Posterior vena cava (tissue), 2 donors: ENCODE measurements at regions not wholly inside any gene's neighbourhood (a gene's known extent, or its start where the extent isn't known, plus 50 kb on each side); places are given as distances from the start of the nearest gene placed in this dataset.

ENCODE experiments used
- DNase-seq: peaks from one replicate; pipeline ENCODE4 v3.0.0-alpha.2; 2020; ENCODE audit warnings: low spot score
- intact Hi-C, 2 donors: fragments of 100-400 bp; cut with DNase I; formaldehyde crosslinking; loops; one replicate each; pipeline versions ENCODE4 v1.14.1 to v1.14.2; 2022 to 2023
- donor health status: DM: yes; HTN: yes; CAD: no.
- donor health status: DM: yes; HTN: yes; CAD: no.

- intact Hi-C loops: loop anchor here (10.0 kb wide), 3 partner anchors 75 to 1815 kb away; no protein-coding TSS in a partner anchor
- DNase-seq: no peak
Observed at GRCh38 chr15:95409626-95410310, 920.7 kb upstream of the NR2F2 start.

GRCh38 chr15:95410757-95411156, 919.7 kb upstream of the NR2F2 start:
- intact Hi-C loops: loop anchor here (10.0 kb wide), 3 partner anchors 76 to 1816 kb away; no protein-coding TSS in a partner anchor
- no peak for DNase-seq

GRCh38 chr15:95416576-95416975, 913.9 kb upstream of the NR2F2 start:
- intact Hi-C loops: loop anchor here (10.0 kb wide), 3 partner anchors 82 to 1822 kb away; no protein-coding TSS in a partner anchor

GRCh38 chr15:95417761-95418160, 912.7 kb upstream of the NR2F2 start:
- intact Hi-C loops: loop anchor here (10.0 kb wide), 3 partner anchors 83 to 1823 kb away; no protein-coding TSS in a partner anchor
- DNase-seq: no peak

More at GRCh38 chr15:95416576-95416975, 913.9 kb upstream of the NR2F2 start:
- no peak for DNase-seq

- no peak for DNase-seq
- intact Hi-C loops: no loop called here
Observed at GRCh38 chr15:95422255-95422654, 908.2 kb upstream of the NR2F2 start.

- no peak for DNase-seq
- intact Hi-C loops: no loop called here
Observed at GRCh38 chr15:95425859-95426258, 904.6 kb upstream of the NR2F2 start.

- intact Hi-C loops: no loop called here
- no peak for DNase-seq
Observed at GRCh38 chr15:95429345-95429744, 901.2 kb upstream of the NR2F2 start.

GRCh38 chr15:95431518-95431917, 899.0 kb upstream of the NR2F2 start:
- DNase-seq: no peak
- intact Hi-C loops: no loop called here

- intact Hi-C loops: no loop called here
Observed at GRCh38 chr15:95432878-95433405, 897.6 kb upstream of the NR2F2 start.

GRCh38 chr15:95439922-95440376, 890.6 kb upstream of the NR2F2 start:
- intact Hi-C loops: no loop called here
- no peak for DNase-seq

More at GRCh38 chr15:95432878-95433405, 897.6 kb upstream of the NR2F2 start:
- no peak for DNase-seq

GRCh38 chr15:95440712-95441111, 889.8 kb upstream of the NR2F2 start:
- intact Hi-C loops: no loop called here
- DNase-seq: no peak

GRCh38 chr15:95442107-95442719, 888.3 kb upstream of the NR2F2 start:
- DNase-seq: no peak
- intact Hi-C loops: no loop called here

- intact Hi-C loops: no loop called here
- no peak for DNase-seq
Observed at GRCh38 chr15:95444860-95445259, 885.6 kb upstream of the NR2F2 start.

GRCh38 chr15:95446854-95447253, 883.6 kb upstream of the NR2F2 start:
- intact Hi-C loops: no loop called here
- DNase-seq: no peak

GRCh38 chr15:95447486-95447885, 883.0 kb upstream of the NR2F2 start:
- intact Hi-C loops: no loop called here
- no peak for DNase-seq

GRCh38 chr15:95448531-95449229, 881.8 kb upstream of the NR2F2 start:
- intact Hi-C loops: loop anchor here in 1 of 2 donors (2.0 kb wide), 1 partner anchor 72 kb away; no protein-coding TSS in a partner anchor
- no peak for DNase-seq

- DNase-seq: no peak
- intact Hi-C loops: loop anchor here in 1 of 2 donors (2.0 kb wide), 1 partner anchor 72 kb away; no protein-coding TSS in a partner anchor
Observed at GRCh38 chr15:95449230-95449628, 881.3 kb upstream of the NR2F2 start.

GRCh38 chr15:95450413-95450812, 880.1 kb upstream of the NR2F2 start:
- intact Hi-C loops: no loop called here
- DNase-seq: no peak

- intact Hi-C loops: no loop called here
- DNase-seq: no peak
Observed at GRCh38 chr15:95451938-95452337, 878.6 kb upstream of the NR2F2 start.
